Activated T-cell treated with anti-CD3 and anti-CD28 coated beads for 24 hours (primary cell): ENCODE measurements at regions not wholly inside any gene's neighbourhood (a gene's known extent, or its start where the extent isn't known, plus 50 kb on each side); places are given as distances from the start of the nearest gene placed in this dataset.

Experiments
- DNase-seq: peaks from one replicate; pipeline ENCODE4 v3.0.0-alpha.2; 2020; ENCODE audit warnings: low read depth

DNA sequence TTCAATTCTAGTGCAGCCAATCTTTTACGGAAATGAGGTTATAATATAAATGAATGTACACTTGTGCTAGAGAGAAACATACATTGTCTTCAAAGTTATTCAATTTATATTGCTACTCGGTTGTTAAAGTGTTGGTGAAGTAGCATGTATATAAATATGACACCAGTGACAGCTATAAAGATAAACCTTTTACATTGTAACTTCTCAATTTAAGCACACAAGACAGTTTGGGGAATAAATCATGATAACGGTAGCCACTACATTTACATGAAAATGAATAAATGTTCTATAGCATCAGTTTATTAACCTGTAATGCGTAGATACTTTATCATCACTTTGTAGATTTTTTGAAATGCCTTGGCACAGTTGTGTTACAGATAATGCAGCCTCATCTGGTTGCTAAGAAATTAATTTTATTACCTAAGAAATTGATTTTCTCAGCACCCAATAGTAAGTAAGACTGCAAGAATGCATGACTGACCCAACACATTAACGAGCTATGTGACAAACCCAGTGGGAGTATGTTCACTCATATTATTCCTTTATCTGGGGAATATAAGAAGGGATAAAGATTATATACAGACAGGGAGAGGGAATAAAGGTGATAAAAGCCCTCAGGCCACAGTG lies 283.9 kb upstream of the NPVF start:
- no peak for DNase-seq

- DNase-seq = no peak
These were observed 287.5 kb upstream of the NPVF start for GRCh38 chr7:25515633-25516275.

- no peak for DNase-seq
These were observed 289.6 kb upstream of the NPVF start for GRCh38 chr7:25517906-25518305.

GRCh38 chr7:25520017-25520416 lies 291.7 kb upstream of the NPVF start:
- DNase-seq = no peak

GRCh38 chr7:25520516-25520915 lies 292.2 kb upstream of the NPVF start:
- DNase-seq = no peak

GRCh38 chr7:25521236-25521635 lies 292.9 kb upstream of the NPVF start:
- DNase-seq = no peak

- DNase-seq = no peak
These were observed 294.4 kb upstream of the NPVF start for GRCh38 chr7:25522727-25523126.

DNA sequence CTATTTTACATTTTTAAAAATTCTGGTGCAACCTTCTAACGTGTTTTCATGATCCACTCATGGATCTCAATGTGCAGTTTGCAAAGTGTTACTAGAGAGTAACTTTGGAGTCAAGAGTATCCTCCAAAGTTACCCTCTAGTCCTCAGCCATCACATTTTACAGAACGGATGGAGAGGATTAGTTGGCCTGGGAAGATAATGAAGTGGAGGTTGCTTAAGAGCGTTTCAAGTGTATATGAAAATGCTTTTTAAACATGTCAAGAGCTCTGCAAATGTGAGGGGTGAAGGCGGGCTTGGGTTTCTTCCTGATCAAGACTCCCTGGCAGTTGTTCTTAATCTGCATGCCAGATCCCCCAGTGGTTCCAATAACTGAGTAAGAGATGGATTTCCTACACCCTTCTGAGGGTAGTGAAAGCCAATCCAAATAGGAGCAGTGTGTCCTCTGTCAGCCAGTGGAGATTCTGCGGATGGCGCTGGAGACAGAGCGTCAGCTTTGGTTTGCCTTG lies 299.4 kb upstream of the NPVF start:
- DNase-seq = no peak

- no peak for DNase-seq
These were observed 301.0 kb upstream of the NPVF start for GRCh38 chr7:25529320-25529719.

DNA sequence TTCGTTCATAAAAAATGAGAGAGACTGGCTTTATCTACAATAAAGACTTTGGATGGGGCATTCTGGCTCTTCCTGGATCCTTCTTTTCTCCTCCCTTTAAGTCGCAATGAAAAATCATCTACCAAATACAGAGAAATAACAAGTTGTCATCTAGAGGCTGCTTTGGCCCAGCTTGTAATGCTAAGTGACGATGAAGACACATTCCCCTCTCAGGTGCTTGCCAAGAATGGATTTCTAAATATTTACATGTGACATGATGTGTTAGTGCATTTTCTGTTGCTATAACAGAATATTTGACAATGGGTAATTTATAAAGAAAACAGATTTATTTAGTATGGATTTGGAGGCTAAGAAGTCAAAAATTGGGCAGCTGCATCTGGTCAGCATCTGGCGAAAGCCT lies 308.6 kb upstream of the NPVF start:
- no peak for DNase-seq

- no peak for DNase-seq
These were observed 309.5 kb upstream of the NPVF start for GRCh38 chr7:25537662-25538375.

DNA sequence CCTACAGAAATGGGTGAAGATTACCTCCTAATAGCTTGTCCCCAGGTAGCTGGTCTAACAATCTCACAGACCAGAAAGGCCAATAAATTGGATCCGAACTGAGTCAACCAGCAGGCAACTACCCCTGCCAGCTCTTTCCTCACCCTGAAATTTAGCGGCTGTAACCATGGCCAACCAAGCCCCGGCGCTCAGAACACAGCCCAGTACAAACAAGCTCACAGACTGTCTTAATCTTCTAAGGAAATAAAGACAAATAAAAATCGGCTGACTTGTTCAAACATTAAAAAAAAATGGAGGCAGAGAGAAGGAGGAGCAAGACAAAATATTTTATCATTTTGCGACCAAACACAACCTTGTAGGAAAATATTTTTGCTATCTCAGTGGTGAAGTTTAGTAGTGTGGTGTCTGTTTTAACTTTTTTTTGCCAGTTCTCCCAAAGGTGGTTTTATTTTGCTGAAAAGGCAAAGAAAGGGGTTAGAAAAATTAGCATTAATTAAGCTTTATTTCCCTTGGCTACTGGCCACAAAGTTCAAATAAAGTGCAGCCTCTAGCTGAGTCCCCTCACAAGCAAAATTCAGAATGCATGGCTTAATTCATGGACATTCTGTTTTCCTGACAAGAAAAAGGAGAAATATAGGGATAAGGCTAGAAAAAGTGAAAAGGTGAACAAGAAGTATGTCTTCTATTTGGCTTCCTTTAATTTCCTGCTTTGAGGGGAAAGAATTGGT lies 313.0 kb upstream of the NPVF start:
- DNase-seq = no peak

DNA sequence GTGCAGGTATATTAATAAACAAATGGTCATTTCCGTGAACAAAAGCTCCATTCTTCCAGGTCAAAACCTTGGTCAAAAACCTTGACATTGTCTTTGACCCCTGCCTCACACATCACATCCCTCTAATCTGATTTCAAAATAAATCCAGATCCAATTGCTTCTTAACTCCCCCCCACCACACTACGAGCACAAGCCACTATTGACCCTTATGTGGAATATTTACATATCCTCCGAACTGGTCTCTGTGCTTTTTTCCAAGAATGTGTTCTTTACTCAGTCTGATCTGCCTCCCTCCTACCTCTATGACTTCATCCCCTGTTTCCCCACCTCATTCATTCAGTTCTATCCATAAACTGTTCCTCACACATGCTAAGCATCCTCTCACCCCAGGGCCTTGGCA lies 313.6 kb upstream of the NPVF start:
- DNase-seq = no peak

DNA sequence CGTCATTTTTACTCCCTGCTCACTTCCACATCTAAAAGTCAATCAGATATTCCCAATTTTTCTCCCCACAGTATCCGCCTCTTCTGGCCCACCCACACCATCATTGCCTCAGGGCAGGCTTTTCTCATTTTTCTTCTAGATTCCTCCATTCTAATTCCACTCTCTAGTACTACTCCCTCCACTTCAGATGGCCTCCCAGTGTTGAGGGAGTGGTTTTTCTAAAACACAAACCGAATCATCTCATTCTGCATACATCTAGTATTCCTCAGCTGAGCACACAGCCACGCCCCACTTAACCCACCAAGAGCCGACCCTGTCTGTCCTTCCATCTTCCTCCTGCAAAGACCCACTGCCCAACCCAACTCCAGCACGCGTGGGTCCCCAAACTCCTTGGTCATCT lies 314.9 kb upstream of the NPVF start:
- DNase-seq = no peak

- no peak for DNase-seq
These were observed 315.5 kb upstream of the NPVF start for GRCh38 chr7:25543798-25544197.

GRCh38 chr7:25544254-25544653 lies 316.0 kb upstream of the NPVF start:
- no peak for DNase-seq

DNA sequence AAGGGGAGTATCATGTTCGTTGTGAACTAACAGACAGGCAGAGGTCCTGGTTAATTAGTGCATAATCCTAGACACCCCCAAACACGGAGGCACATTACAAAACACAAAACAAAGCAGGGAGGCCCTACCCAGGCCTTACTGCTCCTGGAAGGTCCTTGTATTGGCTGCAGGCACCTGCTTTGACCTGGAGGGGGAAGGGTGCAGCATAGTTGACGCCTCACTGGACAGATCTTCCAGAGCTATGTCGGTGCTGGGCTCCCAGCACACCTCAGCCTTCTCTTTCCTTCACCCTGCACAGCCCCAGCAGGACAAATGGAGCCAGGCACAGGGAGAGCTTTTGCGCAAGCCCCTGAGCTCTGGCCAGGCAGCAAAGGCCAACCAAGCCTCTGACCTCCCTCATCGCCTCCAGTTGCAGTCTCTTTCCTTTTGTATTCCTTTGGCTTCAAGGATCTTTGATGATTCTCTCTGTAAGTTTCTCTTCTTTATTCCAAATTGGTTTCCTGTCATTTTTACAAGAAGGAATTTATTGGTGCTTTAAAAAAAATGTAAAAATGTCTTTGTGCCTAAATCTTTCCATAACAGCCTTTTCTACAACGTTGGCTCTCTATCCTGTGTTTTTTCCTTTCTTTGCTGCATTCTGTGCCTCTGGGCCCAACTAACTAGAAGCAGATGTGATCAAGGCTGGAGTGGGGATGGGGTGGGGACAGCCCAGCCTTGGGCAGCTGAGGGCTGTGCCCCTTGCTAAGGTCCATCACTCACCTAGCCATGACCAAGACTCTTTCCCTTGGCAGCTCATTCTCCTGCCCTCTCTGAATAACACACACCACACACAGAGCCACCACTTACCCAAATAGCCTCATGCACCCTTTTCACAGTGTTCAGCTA lies 317.1 kb upstream of the NPVF start:
- DNase-seq = no peak

DNA sequence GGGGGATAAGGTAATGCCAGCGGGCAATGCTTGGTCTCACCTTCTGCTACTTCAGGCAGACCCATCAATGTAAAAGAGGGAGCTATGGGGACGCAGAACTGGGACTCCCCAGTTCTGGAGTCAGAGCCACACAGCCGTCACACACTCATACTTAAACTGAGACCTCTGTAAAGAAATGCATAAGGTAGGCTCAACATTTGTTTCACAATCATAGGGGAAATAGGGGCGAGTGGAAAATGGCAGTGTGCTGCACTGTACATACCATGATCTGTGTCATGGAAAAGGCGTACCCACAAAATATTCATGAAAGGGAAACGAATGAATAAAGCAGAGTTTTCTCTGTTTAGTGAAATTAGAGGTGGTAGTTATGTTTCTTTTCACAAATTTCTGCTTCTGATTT lies 318.0 kb upstream of the NPVF start:
- DNase-seq = no peak

GRCh38 chr7:25549271-25549921 lies 321.1 kb upstream of the NPVF start:
- DNase-seq = no peak

GRCh38 chr7:25550149-25550548 lies 321.9 kb upstream of the NPVF start:
- DNase-seq = no peak

DNA sequence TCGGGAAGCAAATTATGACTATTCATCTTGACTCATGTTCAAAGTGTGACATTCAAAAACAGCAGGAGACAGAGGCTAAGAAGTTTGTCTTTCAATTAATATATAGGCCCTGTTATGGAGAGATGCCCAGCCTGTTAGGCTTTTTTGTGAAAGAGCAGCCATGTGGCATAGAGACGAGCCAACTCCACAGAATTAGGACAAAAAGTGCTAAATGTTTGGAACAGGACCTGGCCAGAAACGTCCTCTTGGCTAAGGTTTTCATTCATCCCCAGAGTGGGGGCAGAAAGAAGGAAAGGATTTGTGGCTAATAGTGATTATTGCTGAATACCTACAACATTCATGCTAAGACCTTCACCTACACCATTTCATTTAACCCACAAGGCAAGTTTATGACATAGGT lies 324.7 kb upstream of the NPVF start:
- DNase-seq = no peak
